Hematopoietic multipotent progenitor cell treated with erythropoietin and hydrocortisone succinate and interleukin-3 and kit ligand, for 4 days (in vitro differentiated cells): ENCODE measurements at regions not wholly inside any gene's neighbourhood (a gene's known extent, or its start where the extent isn't known, plus 50 kb on each side); places are given as distances from the start of the nearest gene placed in this dataset.

Experiments
- DNase-seq: peaks from one replicate; pipeline ENCODE4 v3.0.0-alpha.2; 2015

DNA sequence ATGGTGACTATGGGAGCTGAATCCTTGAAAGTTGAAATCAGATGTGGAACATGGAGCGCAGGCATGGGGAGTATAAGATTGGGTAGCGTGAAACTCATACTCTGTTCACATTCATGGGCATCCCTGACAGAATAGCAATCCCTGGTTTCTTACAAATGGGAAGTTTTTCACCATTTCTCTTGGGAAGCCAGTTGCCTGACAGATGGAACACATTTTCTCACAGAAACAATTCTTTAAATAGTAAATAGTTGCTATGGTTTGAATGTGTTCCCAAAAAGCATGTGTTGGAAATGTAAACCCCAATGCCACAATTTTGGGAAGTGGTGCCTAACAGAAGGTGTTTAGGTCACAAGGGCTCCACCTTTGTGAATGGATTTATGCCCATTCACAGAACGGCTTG lies 262.8 kb upstream of the HS3ST5 start:
- no peak for DNase-seq

DNA sequence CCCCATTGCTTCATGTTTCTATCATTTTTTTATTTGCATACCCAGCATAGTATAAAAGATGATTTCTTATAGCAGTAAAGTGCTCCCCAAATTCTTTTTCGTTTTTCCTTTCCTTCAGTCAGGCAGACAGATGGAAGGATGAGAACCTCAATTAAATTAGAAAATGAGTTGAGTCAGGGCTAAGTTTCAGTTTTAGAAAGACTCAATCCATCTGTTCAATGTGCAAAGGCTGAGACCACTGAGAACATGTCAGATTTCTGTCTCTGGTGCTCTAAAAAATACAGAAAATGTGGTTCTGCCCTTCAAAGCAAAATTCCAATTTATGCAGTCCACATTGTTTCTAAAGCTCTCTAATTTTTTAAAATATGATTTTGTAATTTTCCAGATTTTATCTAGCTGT lies 257.6 kb upstream of the HS3ST5 start:
- no peak for DNase-seq

DNA sequence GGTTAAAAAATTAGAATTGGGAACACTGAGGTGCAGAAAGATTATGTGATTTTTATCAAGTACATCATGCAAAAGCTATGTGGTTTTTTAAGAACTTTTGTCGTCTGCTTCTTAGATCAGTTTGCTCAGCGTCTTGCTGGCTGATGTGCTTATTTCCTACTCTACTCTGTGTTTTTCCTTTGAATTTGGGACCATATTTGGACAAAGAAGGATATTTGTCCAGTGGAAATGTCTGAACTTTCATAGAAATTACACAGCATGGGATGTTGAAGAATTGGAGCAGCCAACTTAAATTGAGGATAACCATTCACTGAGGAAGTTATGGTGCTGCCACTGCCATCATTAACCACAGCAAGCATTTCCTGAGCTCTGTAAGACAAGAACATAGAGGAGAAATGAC lies 252.8 kb upstream of the HS3ST5 start:
- DNase-seq, result no peak

DNA sequence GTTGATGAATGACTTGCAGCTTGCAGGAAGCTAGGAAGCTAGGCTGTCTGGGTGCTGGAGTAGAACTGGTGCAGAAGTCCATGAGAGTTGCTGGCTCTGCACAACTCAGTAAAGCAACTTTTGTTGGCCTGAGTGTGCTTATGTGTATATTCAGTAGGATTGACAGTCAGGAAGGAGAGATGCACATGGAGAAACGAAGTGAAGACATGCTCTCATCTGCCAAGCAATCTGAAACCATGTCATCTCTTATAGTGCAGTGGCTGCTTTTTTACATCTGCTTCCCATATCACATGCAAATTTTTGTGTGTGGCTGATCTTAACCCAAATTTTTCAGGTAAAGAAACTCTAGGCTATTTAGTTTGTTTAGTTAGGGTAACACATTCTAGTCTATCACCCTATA lies 252.4 kb upstream of the HS3ST5 start:
- DNase-seq, result no peak

DNA sequence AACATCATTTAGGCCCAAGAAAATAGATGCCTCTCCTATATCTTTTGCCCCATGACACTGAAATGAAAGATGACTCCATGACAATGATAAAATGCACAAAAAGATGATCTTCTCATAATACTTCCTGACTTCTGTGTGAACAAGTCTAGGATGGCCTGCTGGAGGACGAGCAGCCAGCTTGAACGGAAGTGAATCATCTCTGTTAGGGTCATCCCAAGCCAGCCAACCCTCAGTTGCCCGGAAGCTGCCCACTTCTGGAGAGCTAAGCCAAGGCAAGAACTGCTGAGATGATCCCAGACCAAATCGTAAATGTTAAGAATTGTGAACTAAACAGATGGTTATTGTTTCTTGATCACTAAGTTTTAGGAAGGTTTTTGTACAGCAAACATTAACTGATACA lies 249.7 kb upstream of the HS3ST5 start:
- DNase-seq, result no peak

DNA sequence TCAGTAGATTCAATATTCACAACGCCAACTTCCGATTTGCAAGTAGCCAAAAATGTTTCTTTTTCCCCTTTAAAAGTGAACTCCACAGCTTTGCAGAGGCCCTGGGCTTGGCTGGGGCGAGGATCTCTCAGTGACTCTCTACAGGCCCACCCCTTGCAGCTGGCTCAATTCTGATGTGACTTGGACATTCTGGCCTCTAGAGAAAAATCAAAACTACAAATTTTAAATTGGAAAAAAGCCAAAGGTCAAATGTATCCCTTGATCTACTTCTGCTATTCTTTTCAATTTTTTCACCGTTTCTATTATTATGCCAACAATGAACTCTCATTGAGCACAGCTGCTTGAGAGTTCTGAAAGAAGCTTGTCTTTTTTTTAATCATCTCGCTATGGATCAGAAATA lies 245.9 kb upstream of the HS3ST5 start:
- DNase-seq, result no peak

DNA sequence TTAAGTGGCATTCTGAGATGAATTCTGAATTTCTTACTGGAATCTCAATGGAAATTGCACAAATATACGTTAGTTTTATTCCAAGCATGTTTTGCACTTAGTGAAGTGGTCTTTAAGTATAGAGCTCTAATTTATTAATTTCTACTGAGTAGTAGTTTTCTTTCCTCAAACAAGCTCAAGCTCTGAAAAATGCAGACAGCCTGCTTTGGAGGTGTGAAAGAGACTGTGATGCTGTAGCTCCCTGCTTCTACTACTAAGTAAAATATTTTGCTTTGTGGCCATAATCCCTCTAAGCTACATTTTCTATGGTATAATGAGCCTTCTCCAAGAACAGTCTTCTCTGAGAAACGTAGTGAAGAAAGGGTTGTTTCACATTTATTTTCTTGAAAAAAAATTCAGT lies 243.5 kb upstream of the HS3ST5 start:
- no peak for DNase-seq

DNA sequence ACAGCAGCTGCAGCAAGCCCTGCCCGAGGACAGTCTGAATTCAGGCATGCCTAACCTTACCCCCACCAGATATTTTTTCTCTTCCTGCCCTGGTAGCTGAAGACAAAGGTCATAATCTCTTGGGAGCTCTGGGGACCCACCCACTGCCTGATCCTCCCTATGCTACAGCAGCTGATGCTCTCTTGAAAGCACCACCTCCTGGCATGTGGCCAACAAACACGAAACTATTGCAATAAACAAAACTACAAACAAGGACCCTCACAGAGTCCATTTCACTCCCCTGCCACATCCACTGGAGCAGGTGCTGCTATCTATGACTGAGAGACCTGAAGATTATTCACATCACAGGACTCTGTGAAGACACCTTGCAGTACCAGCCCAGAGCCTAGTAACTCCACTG lies 238.5 kb upstream of the HS3ST5 start:
- no peak for DNase-seq

DNA sequence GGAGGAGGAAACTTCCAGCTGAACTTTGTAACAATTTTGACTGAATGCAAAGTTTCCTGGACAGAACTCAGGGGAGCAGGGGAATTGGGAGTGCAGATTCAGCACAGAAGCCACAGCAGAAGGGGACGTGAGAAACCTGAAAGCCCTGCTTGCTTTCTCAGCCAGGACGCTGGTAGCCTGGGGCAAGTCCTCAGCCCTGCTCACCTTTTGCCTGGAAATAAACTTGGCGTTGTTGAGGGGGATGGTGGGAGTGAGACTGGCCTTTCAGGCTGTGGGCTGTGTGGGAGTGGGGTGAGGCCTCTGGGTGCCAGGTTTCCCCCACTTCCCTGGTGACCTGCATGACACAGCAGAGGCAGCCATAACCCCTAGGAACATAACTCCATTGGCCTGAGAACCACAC lies 238.1 kb upstream of the HS3ST5 start:
- DNase-seq, result no peak

DNA sequence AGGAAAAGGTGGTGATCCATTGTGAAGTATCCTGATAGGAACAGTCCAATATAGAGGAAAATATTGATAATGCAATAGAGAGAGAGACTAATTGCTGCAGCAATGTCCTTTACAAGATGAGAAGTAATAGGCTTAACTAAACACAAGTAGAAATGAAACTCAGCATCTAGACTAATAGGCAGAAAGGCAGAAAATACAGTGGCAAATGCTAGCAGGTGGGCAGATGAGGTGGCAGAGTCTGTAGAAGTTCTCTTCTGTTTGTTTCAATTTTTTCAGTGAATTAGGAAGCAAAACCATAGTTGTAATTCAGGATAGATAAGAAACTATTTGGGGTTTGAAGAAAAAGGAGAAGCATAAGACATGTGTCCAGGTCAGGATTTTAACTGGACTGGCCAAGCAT lies 236.7 kb upstream of the HS3ST5 start:
- no peak for DNase-seq

DNA sequence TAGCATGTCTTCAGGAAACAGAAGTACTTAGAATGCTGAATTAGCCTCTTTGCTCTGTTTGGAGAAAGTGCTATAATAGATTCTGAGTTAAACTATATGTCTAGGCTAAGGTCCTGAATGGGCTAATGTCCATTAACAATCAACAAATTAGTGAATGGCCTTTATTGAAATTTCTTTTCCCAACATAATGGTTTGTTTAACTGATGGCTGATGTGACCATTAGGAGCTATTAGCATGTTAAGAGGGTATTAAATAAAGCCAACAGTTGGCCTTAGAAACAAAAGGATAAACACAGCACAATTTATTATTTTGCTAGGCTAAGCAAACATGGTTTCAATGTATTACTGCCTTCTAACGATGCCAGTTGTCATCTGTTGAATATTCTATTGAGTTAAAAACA lies 234.3 kb upstream of the HS3ST5 start:
- DNase-seq, result no peak

DNA sequence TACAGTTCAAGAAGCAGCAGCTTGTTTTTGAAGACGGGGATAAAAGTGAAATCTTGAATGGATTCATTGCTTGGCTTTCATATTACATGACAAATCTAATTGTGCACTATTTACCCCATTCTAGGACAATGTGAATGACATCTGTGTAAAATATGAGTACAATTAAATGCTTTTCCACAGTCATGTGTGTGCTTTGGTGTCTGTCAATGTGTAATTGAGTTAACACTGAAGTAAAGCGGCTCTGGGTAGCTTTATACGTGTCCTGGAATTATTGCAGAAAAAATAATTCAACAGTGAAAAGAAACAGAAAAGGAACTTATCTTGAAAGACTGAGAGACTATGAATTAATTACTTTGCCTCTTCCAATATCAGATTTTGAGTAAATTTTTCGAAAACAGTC lies 233.5 kb upstream of the HS3ST5 start:
- DNase-seq, result no peak

DNA sequence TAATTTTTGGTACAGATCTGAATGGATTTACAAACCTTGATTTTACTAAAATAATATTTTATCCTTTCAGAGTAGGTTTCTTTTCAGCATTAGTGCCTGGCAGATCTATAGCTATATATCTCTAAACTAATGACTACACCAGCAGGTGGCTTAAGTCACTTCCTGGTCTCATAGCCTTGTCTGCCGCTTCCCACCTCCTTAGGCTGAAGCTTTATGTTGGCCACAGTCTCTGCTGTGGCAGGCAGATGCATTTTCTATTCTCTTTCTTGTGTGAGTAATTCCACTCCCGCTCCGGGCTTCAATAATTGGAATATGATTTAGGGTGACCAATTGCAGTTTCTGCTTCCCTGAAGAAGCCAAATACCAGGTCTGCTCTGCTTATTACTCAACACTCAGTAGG lies 226.8 kb upstream of the HS3ST5 start:
- DNase-seq, result no peak

DNA sequence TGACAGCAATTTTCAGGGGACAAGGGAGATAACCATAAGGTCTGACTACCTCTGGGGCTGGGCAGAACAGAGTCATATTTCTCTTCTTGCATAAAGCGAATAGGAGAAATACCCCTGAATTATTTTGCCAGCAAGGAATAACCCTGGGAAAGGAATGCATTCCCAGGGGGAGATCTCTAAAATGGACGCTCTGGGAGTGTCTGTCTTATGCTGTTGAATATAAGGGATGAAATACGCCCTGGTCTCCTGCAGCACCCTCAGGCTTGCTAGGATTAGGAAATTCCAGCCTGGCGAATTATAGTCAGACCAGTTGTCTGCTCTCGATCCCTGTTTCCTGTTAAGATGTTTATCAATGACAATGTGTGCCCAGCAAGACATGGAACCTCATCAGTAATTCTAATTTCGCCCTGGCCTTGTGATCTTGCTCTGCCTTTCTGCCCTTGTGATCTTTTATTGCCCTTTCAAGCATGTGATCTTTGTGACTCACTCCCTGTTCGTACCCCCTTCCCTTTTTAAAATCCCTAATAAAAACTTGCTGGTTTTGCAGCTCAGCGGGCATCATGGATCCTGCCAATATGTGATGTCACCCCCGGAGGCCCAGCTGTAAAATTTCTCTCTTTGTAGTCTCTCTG lies 221.6 kb upstream of the HS3ST5 start:
- no peak for DNase-seq

DNA sequence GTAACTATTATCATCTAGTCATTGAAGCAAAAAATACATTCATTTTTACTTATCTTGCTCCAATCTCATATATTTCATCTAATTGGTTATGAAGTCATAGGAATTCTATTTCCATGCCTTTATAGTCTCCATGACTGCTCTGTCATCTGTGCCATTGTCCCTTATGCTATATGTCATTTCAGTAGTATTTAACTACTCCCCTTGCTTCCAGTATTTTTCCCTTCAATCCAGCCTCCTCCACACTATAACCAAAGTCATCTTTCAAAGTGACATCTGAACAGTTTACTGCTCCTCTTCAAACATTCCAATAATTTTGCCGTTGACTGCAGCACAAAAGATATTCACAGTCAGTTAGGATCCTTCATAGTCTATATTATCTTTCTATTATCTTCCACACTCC lies 216.6 kb upstream of the HS3ST5 start:
- DNase-seq, result no peak

DNA sequence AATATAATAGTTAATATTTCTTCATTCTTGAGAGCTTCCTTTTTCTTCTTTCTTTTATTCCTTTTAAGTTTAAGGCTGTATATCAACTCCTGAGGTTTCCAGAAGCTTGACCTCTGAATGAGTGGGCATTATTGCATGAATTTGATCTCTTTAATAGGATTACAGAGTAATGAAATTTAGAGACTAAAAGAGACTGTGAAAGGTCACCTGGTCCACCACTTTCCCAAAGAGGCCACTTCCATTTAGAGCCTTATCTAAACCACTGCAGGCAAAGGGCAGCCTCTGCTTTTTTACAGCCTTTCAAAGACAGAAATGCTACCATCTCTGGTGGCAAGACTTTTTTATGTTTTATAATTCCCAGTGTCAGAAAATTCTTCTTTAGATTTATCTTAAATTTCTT lies 215.3 kb upstream of the HS3ST5 start:
- no peak for DNase-seq

DNA sequence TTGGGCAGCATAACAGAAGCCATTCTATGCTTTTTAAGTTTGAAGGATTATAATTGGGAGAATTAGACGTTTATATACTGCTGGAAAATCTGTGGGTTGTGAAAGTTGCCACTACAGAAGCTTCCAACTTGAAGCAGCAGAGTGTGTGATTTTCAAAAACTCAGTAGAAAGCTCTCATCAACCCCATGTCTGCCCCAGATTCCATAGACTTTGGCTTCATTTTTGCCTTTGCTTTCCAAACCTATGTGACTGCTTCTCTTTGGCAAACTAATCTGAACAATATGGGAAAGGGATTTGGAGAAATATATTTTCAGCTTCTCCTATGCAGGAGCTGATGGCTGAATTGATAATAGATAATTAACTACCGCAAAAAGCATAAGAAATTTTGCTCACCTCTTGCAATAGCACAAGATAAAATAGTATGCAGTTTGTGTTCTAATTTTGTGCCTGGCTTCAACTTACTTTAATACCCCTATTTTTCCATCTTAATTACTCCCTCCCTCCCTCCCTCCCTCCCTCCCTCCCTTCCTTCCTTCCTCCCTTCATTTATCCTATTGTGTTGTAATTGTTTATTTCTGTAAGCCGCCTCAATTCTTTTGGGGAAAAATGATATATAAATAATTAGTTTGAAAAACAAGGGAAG lies 214.1 kb upstream of the HS3ST5 start:
- DNase-seq, result no peak

DNA sequence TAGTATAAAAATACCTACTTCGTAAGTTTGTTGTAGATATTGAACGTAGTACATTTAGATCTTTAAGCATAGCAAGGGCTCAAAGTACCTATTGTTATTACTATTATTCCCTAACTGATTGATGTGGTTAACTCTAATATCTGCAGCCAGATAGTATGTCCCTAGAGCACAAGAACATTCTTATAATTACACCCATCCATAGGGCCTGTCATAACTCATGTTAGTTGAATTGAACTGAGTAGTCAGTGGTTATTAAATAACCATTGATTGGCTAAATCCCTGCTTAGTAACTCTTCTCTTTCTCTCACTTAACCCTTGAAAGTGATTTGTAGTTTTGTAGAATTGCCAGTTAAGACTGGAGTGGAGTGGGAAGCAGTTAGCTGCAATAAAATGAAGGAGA lies 207.5 kb upstream of the HS3ST5 start:
- no peak for DNase-seq

DNA sequence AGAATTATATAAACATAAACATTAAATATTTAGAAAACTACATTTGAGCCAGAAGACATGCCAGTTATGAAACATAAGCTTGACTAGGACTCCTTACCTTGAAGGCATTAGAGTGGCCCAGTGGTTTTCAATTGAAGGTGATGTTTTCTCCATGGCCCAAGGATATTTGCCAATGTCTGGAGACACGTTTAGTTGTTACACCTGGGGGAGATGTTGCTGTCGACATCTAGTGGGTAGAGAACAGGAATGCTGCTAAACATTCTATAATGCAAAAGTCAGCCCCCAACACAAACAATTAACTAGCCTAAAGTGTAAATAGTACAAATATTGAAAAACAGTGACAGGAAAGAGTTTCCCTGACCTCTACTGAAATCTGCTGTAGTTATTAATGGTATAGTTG lies 200.9 kb upstream of the HS3ST5 start:
- DNase-seq, result no peak

DNA sequence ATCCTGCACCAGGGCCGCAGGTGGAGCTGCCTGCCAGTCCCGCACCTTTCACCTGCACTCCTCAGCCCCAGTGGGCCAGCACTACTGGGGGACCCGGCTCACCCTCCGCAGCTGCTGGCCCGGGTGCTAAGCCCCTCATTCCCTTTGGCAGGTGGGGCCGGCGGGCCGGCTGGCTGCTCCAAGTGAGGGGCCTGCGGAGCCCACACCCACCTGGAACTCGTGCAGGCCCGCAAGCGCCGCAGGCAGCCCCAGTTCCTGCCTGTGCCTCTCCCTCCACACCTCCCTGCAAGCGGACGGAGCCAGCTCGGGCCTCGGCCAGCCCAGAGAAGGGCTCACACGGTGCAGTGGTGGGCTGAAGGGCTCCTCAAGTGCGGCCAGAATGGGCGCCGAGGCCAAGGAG lies 199.0 kb upstream of the HS3ST5 start:
- DNase-seq, result no peak

DNA sequence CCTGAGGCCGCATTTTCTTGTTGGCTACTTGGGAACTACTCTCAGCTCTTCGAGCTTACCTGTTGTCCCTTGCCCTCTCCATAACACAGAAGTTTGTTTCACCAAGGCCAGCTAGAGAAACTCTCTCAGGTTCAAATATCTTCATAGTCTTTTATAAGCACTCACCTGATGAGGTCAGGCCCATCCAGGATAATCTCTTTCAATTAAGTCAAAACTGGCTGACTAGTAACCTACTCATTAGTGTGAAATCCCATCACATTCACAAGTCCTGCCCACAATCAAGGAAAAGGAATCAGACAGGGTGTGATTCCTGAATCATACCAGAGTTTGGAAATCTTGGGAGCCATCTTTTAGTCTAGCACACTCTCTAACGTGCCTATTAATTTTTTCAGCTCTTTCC lies 195.2 kb upstream of the HS3ST5 start:
- DNase-seq, result no peak

DNA sequence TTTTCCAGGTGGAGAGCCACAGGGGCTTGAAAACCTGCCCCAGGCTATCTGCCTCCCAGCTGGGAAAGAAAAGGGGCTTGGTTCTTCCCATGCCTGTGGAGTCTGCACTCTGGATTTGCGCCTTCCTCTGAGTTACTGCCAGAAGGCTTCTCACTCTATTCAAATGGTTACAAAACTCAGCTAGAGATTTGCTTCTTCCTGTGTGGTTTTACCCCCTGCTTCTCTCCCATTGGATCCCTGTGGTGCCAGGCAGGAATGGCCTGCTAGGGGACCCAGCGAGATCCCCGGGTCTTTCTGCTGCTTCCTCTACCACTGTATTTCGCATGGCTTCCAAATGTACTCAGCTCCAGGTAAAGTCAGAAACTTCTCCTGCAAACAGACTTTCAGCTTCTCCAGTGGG lies 192.0 kb upstream of the HS3ST5 start:
- DNase-seq, result no peak

DNA sequence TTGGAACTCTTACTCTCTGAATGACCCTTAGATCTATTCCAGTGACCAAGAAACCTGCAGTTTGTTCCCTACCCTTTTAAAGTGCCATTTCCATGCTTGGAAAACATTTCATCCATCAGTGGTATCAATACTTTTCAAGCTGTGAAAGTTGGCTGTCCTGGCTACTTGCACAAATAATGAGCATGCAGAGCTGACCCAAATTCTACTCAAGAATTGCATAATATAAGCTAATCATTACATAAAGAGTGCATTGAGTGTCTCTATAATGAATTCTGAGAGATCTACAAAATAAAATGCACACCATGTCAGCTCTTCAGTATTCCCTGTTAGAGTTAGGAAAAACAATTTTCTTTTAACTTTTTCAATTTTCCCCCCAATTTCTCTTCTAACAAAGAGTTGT lies 181.3 kb upstream of the HS3ST5 start:
- DNase-seq, result no peak

DNA sequence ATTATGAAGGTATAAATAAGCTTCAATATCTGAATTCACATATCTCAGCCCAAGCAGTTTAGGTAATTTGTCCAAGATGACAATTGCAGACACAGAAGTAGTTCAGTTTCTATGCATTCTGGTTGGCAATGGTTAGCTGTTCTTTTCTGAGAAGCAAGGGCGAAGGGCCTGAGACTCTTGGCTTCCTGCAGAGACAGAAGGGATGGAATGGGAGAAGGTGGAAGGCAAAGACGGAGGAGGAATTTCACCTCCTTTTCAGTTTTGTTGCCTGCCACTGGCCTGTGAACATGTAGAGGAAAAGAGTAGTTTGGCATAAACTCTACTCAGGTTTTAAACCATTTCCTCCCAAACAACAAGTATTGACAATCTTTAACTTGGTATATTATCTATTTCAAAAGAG lies 180.7 kb upstream of the HS3ST5 start:
- DNase-seq, result no peak

DNA sequence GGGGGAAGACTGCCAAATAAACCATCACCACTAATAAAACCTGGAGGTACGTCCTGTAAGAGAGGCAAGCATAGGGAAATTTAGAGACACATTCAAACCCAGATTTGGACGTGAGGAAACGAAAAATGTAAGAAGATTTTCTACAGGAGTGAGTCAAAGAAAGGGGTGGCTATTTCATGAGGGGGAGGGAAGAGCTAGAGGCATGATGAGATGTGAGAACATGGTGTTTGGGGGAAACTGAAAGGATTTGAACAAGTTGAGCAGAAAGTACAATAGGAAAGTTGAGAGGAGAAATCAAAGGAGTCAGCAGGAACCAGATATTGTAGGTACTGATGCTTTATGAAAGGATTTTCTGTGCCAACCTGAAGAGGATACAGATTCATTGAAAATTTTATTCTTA lies 179.1 kb upstream of the HS3ST5 start:
- DNase-seq, result no peak

DNA sequence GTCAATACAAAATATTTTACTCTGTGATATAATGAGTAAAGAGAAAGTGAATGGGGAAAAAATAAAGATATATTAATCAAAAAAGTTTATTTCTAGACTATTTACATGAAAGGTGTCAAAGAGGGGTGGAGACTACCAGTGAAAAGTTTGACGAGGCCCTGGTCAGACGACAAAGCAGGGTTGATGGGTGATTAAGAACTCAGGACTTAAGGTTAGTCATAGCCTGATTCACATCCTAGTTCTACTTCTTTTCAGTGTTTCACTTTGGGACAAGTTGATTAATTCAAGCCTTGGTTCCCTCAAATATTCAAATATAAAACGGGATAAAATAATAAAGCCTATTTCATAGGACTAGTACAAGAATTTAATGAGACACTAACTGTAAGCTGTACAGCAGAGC lies 178.2 kb upstream of the HS3ST5 start:
- DNase-seq, result no peak
